ENCODE measurements at regions not wholly inside any gene's neighbourhood (a gene's known extent, or its start where the extent isn't known, plus 50 kb on each side); places are given as distances from the start of the nearest gene placed in this dataset.

DNA sequence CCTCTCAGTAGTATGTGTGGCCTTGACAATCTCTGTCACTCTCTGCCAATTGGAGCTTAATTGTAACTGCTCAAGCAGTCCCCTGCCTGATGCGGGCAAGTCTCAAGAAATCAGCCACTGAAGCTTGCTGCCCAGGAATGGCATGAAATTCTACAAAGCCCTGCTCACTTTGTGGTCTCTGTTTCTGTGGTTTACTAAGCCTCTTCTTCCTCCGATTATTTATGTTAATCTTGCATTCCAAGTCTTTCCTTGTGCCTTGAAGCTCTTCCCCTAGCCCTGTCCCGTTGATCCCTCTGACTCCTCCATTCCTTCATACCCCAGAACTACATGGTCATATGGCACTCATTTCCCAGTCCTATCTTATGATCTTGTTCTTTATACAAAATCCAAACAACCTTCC, 489.3 kb upstream of the CHST9 start:
- Histone ChIP-seq H3K27ac (ENCODE audit: control insufficient read depth, insufficient read depth) (no peak overlapping the region), H3K36me3 (ENCODE audit: control insufficient read depth in 2 of 2, insufficient read depth in 2 of 2, low read length in 1 of 2) (no peaks in the 10 kb centered on the region), H3K9me3 (replicated peaks; ENCODE audit: control insufficient read depth, insufficient read depth, low read length) (no peaks in the 10 kb centered on the region; the same call in 2 of the 3 replicates), H3K27me3 (replicated peaks in 1 of 2; ENCODE audit: control insufficient read depth in 2 of 2, insufficient read depth in 2 of 2, low read length in 1 of 2) (no peaks in the 10 kb centered on the region), H4K20me1 (ENCODE audit: control insufficient read depth, insufficient read depth) (no peaks in the 10 kb centered on the region), H3K4me3 (no peak overlapping the region), H3K79me2 (ENCODE audit: control insufficient read depth, insufficient read depth, low read length) (no peaks in the 10 kb centered on the region), H3K4me2 (ENCODE audit: control insufficient read depth, insufficient read depth) (no peak overlapping the region), H2AFZ (ENCODE audit: control insufficient read depth, low read depth, low read length) (no peak overlapping the region), H3K9ac (ENCODE audit: control insufficient read depth, insufficient read depth, low read length) (no peak overlapping the region), H3K4me1 (ENCODE audit: control insufficient read depth, insufficient read depth, low read length) (no peaks in the 10 kb centered on the region)
- intact Hi-C loops (cut with micrococcal nuclease; ENCODE audit: unreplicated experiment) (loop anchor here (10.0 kb wide), 1 partner anchor 60 kb away; no protein-coding TSS in a partner anchor), in situ Hi-C loops (cut with MboI) (no loop called here)
- ChIA-PET POLR2A (no interaction called here), CTCF (no interaction called here), SMC1A (ENCODE audit: uncharacterized antibody, unreplicated experiment) (no interaction called here), RAD21 (ENCODE audit: unreplicated experiment) (no interaction called here)
- no TSS peak for BruUV-seq (replicated peaks)
- TF ChIP-seq, protein P1, sequence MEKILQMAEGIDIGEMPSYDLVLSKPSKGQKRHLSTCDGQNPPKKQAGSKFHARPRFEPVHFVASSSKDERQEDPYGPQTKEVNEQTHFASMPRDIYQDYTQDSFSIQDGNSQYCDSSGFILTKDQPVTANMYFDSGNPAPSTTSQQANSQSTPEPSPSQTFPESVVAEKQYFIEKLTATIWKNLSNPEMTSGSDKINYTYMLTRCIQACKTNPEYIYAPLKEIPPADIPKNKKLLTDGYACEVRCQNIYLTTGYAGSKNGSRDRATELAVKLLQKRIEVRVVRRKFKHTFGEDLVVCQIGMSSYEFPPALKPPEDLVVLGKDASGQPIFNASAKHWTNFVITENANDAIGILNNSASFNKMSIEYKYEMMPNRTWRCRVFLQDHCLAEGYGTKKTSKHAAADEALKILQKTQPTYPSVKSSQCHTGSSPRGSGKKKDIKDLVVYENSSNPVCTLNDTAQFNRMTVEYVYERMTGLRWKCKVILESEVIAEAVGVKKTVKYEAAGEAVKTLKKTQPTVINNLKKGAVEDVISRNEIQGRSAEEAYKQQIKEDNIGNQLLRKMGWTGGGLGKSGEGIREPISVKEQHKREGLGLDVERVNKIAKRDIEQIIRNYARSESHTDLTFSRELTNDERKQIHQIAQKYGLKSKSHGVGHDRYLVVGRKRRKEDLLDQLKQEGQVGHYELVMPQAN (conservative IDR thresholded peaks at IDR 0.05) = no peak
- TF ChIP-seq ESRRA (IDR thresholded peaks at IDR 0.05; ENCODE audit: low read length) (no peak), TCF7 (IDR thresholded peaks at IDR 0.05; ENCODE audit: borderline replicate concordance) (no peak), EED (IDR thresholded peaks at IDR 0.05; ENCODE audit: low read depth) (no peak), CEBPB (IDR thresholded peaks at IDR 0.05; ENCODE audit: borderline replicate concordance in 1 of 2, low read depth in 2 of 2, low read length in 2 of 2) (no peak), RAD51 (IDR thresholded peaks at IDR 0.05) (no peak), MXI1 (IDR thresholded peaks at IDR 0.05; ENCODE audit: low read depth, low read length) (no peak), CREM (IDR thresholded peaks at IDR 0.05; ENCODE audit: low read depth) (no peak), LARP7 (IDR thresholded peaks at IDR 0.05) (no peak), IRF3 (IDR thresholded peaks at IDR 0.05) (no peak), MTA3 (IDR thresholded peaks at IDR 0.05; ENCODE audit: borderline replicate concordance, low read length) (no peak)
- TF ChIP-seq, protein P2, sequence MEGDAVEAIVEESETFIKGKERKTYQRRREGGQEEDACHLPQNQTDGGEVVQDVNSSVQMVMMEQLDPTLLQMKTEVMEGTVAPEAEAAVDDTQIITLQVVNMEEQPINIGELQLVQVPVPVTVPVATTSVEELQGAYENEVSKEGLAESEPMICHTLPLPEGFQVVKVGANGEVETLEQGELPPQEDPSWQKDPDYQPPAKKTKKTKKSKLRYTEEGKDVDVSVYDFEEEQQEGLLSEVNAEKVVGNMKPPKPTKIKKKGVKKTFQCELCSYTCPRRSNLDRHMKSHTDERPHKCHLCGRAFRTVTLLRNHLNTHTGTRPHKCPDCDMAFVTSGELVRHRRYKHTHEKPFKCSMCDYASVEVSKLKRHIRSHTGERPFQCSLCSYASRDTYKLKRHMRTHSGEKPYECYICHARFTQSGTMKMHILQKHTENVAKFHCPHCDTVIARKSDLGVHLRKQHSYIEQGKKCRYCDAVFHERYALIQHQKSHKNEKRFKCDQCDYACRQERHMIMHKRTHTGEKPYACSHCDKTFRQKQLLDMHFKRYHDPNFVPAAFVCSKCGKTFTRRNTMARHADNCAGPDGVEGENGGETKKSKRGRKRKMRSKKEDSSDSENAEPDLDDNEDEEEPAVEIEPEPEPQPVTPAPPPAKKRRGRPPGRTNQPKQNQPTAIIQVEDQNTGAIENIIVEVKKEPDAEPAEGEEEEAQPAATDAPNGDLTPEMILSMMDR (IDR thresholded peaks at IDR 0.05 in 2 of 3, conservative IDR thresholded peaks at IDR 0.05 in 1 of 3; ENCODE audit: control insufficient read depth in 2 of 3, extremely low read depth in 1 of 3, insufficient read depth in 1 of 3, low read depth in 3 of 3, low read length in 3 of 3) = no peak
- TF ChIP-seq, protein P3, sequence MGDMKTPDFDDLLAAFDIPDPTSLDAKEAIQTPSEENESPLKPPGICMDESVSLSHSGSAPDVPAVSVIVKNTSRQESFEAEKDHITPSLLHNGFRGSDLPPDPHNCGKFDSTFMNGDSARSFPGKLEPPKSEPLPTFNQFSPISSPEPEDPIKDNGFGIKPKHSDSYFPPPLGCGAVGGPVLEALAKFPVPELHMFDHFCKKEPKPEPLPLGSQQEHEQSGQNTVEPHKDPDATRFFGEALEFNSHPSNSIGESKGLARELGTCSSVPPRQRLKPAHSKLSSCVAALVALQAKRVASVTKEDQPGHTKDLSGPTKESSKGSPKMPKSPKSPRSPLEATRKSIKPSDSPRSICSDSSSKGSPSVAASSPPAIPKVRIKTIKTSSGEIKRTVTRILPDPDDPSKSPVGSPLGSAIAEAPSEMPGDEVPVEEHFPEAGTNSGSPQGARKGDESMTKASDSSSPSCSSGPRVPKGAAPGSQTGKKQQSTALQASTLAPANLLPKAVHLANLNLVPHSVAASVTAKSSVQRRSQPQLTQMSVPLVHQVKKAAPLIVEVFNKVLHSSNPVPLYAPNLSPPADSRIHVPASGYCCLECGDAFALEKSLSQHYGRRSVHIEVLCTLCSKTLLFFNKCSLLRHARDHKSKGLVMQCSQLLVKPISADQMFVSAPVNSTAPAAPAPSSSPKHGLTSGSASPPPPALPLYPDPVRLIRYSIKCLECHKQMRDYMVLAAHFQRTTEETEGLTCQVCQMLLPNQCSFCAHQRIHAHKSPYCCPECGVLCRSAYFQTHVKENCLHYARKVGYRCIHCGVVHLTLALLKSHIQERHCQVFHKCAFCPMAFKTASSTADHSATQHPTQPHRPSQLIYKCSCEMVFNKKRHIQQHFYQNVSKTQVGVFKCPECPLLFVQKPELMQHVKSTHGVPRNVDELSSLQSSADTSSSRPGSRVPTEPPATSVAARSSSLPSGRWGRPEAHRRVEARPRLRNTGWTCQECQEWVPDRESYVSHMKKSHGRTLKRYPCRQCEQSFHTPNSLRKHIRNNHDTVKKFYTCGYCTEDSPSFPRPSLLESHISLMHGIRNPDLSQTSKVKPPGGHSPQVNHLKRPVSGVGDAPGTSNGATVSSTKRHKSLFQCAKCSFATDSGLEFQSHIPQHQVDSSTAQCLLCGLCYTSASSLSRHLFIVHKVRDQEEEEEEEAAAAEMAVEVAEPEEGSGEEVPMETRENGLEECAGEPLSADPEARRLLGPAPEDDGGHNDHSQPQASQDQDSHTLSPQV (IDR thresholded peaks at IDR 0.05) = no peak
- TF ChIP-seq, protein P4, sequence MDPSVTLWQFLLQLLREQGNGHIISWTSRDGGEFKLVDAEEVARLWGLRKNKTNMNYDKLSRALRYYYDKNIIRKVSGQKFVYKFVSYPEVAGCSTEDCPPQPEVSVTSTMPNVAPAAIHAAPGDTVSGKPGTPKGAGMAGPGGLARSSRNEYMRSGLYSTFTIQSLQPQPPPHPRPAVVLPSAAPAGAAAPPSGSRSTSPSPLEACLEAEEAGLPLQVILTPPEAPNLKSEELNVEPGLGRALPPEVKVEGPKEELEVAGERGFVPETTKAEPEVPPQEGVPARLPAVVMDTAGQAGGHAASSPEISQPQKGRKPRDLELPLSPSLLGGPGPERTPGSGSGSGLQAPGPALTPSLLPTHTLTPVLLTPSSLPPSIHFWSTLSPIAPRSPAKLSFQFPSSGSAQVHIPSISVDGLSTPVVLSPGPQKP (IDR thresholded peaks at IDR 0.05; ENCODE audit: low read depth, low read length) = no peak
- FAIRE-seq (no peak), DNase-seq (ENCODE audit: low read depth, low spot score) (no peak), ATAC-seq (no peak)
- WGBS (ENCODE audit: insufficient coverage, insufficient replicate concordance, low lambda C conversion rate, missing lambda C conversion rate) = 22% methylated on average over 3 of the region's 3 CpGs

Data from GM12878 (cell line).